ENCODE measurements at regions not wholly inside any gene's neighbourhood (a gene's known extent, or its start where the extent isn't known, plus 50 kb on each side); places are given as distances from the start of the nearest gene placed in this dataset.

DNA sequence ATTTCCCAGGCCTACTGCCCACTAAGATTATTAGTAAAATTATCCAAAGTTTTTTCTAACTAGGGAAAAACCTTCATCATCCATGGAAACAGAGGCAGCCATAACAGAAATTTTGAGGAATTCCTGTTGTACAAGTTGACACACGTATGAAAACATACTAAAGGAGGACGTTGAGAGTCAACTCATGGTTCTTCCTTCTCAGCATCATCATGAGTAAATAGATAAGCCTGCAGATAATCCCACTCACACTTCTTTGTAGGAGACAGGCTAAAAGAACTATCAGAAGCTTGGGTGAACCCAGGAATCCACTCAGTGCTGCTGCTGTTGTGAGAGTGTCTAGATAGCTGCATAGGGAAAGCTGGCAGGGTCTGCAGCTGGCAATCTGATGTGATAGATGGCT is 694.8 kb upstream of the NR2F2 start:
- TF ChIP-seq, protein P1, sequence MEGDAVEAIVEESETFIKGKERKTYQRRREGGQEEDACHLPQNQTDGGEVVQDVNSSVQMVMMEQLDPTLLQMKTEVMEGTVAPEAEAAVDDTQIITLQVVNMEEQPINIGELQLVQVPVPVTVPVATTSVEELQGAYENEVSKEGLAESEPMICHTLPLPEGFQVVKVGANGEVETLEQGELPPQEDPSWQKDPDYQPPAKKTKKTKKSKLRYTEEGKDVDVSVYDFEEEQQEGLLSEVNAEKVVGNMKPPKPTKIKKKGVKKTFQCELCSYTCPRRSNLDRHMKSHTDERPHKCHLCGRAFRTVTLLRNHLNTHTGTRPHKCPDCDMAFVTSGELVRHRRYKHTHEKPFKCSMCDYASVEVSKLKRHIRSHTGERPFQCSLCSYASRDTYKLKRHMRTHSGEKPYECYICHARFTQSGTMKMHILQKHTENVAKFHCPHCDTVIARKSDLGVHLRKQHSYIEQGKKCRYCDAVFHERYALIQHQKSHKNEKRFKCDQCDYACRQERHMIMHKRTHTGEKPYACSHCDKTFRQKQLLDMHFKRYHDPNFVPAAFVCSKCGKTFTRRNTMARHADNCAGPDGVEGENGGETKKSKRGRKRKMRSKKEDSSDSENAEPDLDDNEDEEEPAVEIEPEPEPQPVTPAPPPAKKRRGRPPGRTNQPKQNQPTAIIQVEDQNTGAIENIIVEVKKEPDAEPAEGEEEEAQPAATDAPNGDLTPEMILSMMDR (IDR thresholded peaks at IDR 0.05): no peak
- no peak for TF ChIP-seq POLR2A (IDR thresholded peaks at IDR 0.05)
